GM12891 (cell line): ENCODE measurements at regions not wholly inside any gene's neighbourhood (a gene's known extent, or its start where the extent isn't known, plus 50 kb on each side); places are given as distances from the start of the nearest gene placed in this dataset.
A peak's percentile ranks its signal among the peaks of the same experiment; 100 is the strongest.

ENCODE experiments used
- DNase-seq: peaks from one replicate; pipeline ENCODE4 v3.0.0; 2011; ENCODE audit warnings: low spot score; ENCODE audit not compliant: insufficient read length
- FAIRE-seq: peaks from 2 replicates; lab custom pipeline; 2011; peaks lifted over from hg19 to GRCh38; lab: Jason Lieb, UNC
- PAX5 ChIP-seq: IDR thresholded peaks from 2 replicates; pipeline ENCODE4 v1.6.1; 2011; ENCODE audit warnings: low read length, moderate library complexity, mild to moderate bottlenecking; ENCODE audit not compliant: insufficient read depth, severe bottlenecking
- POLR2A ChIP-seq: IDR thresholded peaks from 2 replicates; pipeline ENCODE4 v1.6.1; 2011; ENCODE audit warnings: low read depth, low read length, control low read depth
- POLR2AphosphoS5 ChIP-seq: IDR thresholded peaks from 2 replicates; pipeline ENCODE4 v1.6.1; 2011; ENCODE audit warnings: low read depth, low read length, control low read depth
- POU2F2 ChIP-seq: IDR thresholded peaks from 2 replicates; pipeline ENCODE4 v1.6.1; 2011; ENCODE audit warnings: low read depth, mild to moderate bottlenecking, control low read depth, low read length, moderate library complexity
- SPI1 ChIP-seq: IDR thresholded peaks from 2 replicates; pipeline ENCODE4 v1.6.1; 2011; ENCODE audit warnings: low read depth, low read length, control low read depth
- TAF1 ChIP-seq: IDR thresholded peaks from 2 replicates; pipeline ENCODE4 v1.6.1; 2011; ENCODE audit warnings: low read depth, low read length, control low read depth

- TF ChIP-seq POLR2AphosphoS5 (no peak), POU2F2 (no peak), SPI1 (no peak), TAF1 (no peak), POLR2A (no peak), PAX5 (no peak)
- DNase-seq (no peak), FAIRE-seq (no peak)
These were observed 213.8 kb downstream of the ARRDC4 start for GRCh38 chr15:98174286-98174685.

- DNase-seq = no peak
- TF ChIP-seq POLR2AphosphoS5 = no peak
- no peak for TF ChIP-seq TAF1
- no peak for TF ChIP-seq SPI1
- TF ChIP-seq POU2F2 = no peak
- TF ChIP-seq PAX5 = no peak
- TF ChIP-seq POLR2A = no peak
- FAIRE-seq = no peak
These were observed 214.3 kb downstream of the ARRDC4 start for GRCh38 chr15:98174841-98175240.

GRCh38 chr15:98177966-98178592 is 217.6 kb downstream of the ARRDC4 start:
- no peak for TF ChIP-seq SPI1
- no peak for TF ChIP-seq POLR2A
- peak; percentile 29 for DNase-seq
- FAIRE-seq = no peak

GRCh38 chr15:98178861-98179260 is 218.4 kb downstream of the ARRDC4 start:
- FAIRE-seq = no peak
- TF ChIP-seq PAX5 = no peak
- no peak for TF ChIP-seq SPI1
- no peak for TF ChIP-seq POLR2AphosphoS5
- DNase-seq = no peak

- no peak for DNase-seq
- no peak for FAIRE-seq
- TF ChIP-seq SPI1 (no peak), TAF1 (no peak), PAX5 (no peak), POLR2AphosphoS5 (no peak), POU2F2 (no peak), POLR2A (no peak)
These were observed 227.0 kb downstream of the ARRDC4 start for GRCh38 chr15:98187549-98187948.

GRCh38 chr15:98190914-98191313 is 230.4 kb downstream of the ARRDC4 start:
- DNase-seq (no peak), FAIRE-seq (no peak)
- no peak for TF ChIP-seq POLR2AphosphoS5
- no peak for TF ChIP-seq SPI1
- no peak for TF ChIP-seq POLR2A
- TF ChIP-seq POU2F2 = no peak
- no peak for TF ChIP-seq TAF1
- no peak for TF ChIP-seq PAX5

GRCh38 chr15:98195796-98196195 is 235.3 kb downstream of the ARRDC4 start:
- FAIRE-seq = no peak
- no peak for TF ChIP-seq POU2F2
- TF ChIP-seq POLR2AphosphoS5 = no peak
- no peak for TF ChIP-seq PAX5
- no peak for TF ChIP-seq SPI1
- no peak for TF ChIP-seq POLR2A
- no peak for TF ChIP-seq TAF1
- DNase-seq = no peak

- no peak for TF ChIP-seq POU2F2
- no peak for TF ChIP-seq PAX5
- no peak for TF ChIP-seq POLR2AphosphoS5
- no peak for TF ChIP-seq TAF1
- no peak for TF ChIP-seq SPI1
- no peak for TF ChIP-seq POLR2A
- no peak for DNase-seq
- FAIRE-seq = no peak
These were observed 235.9 kb downstream of the ARRDC4 start for GRCh38 chr15:98196371-98196770.

GRCh38 chr15:98202256-98202655 is 241.8 kb downstream of the ARRDC4 start:
- TF ChIP-seq SPI1 (no peak), PAX5 (no peak), TAF1 (no peak), POU2F2 (no peak), POLR2A (no peak), POLR2AphosphoS5 (no peak)
- DNase-seq = no peak
- no peak for FAIRE-seq

- DNase-seq = no peak
- no peak for FAIRE-seq
- TF ChIP-seq POLR2AphosphoS5 = no peak
- TF ChIP-seq PAX5 = no peak
- TF ChIP-seq POLR2A = no peak
- TF ChIP-seq TAF1 = no peak
- TF ChIP-seq SPI1 = no peak
These were observed 243.6 kb downstream of the ARRDC4 start for GRCh38 chr15:98203872-98204660.
